ENCODE measurements at regions not wholly inside any gene's neighbourhood (a gene's known extent, or its start where the extent isn't known, plus 50 kb on each side); places are given as distances from the start of the nearest gene placed in this dataset.
A peak's percentile ranks its signal among the peaks of the same experiment; 100 is the strongest.

GRCh38 chr12:63362791-63363190 is 211.8 kb upstream of the AVPR1A start:
- FAIRE-seq (no peak), DNase-seq (no peak)
- TF ChIP-seq CTCF (IDR thresholded peaks at IDR 0.05; ENCODE audit: borderline replicate concordance, extremely low read depth, insufficient read depth): no peak
- Histone ChIP-seq H3K36me3 (ENCODE audit: control insufficient read depth in 2 of 3, insufficient read depth in 3 of 3, low read length in 3 of 3) (no peaks in the 10 kb centered on the region), H3K9ac (ENCODE audit: low read length in 3 of 3) (no peak overlapping the region), H3K4me1 (ENCODE audit: control insufficient read depth in 2 of 3, insufficient read depth in 2 of 3, low read depth in 1 of 3, low read length in 3 of 3) (peaks cover 0 to 2% (median 0%) of the 10 kb centered on the region in 3 donors), H3K27me3 (ENCODE audit: control insufficient read depth, insufficient read depth, low read length) (no peaks in the 10 kb centered on the region), H3K4me3 (ENCODE audit: low read length in 3 of 3) (no peak overlapping the region), H3K9me3 (ENCODE audit: control insufficient read depth in 2 of 3, insufficient read depth in 1 of 3, low read length in 3 of 3) (peaks cover 0 to 6% (median 0%) of the 10 kb centered on the region in 3 donors), H3K27ac (ENCODE audit: low read depth in 2 of 2, low read length in 2 of 2) (no peak overlapping the region)
- intact Hi-C loops (cut with DNase I): no loop called here

DNA sequence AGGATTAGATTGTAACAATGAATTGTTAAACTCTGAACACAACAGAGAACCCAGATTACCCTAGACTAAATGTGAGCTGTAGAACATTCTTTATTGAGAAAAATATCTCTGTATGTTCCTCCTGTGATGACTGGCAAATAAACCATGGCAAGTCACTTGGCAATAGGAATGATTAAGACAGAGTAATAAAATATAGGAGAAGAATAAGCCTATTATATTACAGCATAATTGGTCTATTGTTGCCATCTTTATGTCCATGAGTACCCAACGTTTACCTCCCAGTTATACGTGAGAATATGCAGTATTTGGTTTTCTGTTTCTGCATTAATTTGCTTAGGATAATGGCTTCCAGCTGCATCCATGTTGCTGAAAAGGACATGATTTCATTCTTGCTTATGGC is 211.2 kb upstream of the AVPR1A start:
- Histone ChIP-seq H3K36me3 (ENCODE audit: control insufficient read depth in 2 of 3, insufficient read depth in 3 of 3, low read length in 3 of 3) (no peaks in the 10 kb centered on the region), H3K4me1 (ENCODE audit: control insufficient read depth in 2 of 3, insufficient read depth in 2 of 3, low read depth in 1 of 3, low read length in 3 of 3) (peaks cover 0 to 2% (median 0%) of the 10 kb centered on the region in 3 donors), H3K9me3 (ENCODE audit: control insufficient read depth in 2 of 3, insufficient read depth in 1 of 3, low read length in 3 of 3) (peaks cover 0 to under 1% (median 0%) of the 10 kb centered on the region in 3 donors), H3K9ac (ENCODE audit: low read length in 3 of 3) (no peak overlapping the region), H3K27me3 (ENCODE audit: control insufficient read depth, insufficient read depth, low read length) (no peaks in the 10 kb centered on the region), H3K4me3 (ENCODE audit: low read length in 3 of 3) (no peak overlapping the region), H3K27ac (ENCODE audit: low read depth in 2 of 2, low read length in 2 of 2) (no peak overlapping the region)
- intact Hi-C loops (cut with DNase I): no loop called here
- TF ChIP-seq CTCF (IDR thresholded peaks at IDR 0.05; ENCODE audit: borderline replicate concordance, extremely low read depth, insufficient read depth): no peak
- DNase-seq (no peak), FAIRE-seq (no peak)

DNA sequence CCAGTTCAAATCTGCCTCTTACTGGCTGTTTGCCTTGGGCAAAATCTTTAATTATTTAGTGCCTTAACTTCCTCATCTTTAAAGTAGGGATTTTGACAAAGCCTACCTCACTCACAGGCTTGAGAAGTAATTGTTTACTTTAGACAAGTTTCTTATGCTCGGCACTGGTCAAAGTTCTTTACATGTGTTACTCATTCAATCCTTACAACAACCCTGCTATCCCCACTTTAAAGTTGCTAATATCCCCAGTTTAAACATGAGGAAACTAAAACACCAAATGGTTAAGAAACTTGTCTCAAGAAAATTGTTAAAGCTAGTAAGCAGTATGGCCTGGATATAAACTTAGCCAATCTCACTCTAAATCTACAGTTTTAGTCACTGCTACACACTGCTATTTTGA is 204.0 kb upstream of the AVPR1A start:
- FAIRE-seq (no peak), DNase-seq (peak in 1 of 5 donors; percentile 13)
- Histone ChIP-seq H3K4me1 (ENCODE audit: control insufficient read depth in 2 of 3, insufficient read depth in 2 of 3, low read depth in 1 of 3, low read length in 3 of 3) (peaks cover 0 to under 1% (median 0%) of the 10 kb centered on the region in 3 donors), H3K27ac (ENCODE audit: low read depth in 2 of 2, low read length in 2 of 2) (no peak overlapping the region), H3K4me3 (ENCODE audit: low read length in 3 of 3) (no peak overlapping the region), H3K9me3 (ENCODE audit: control insufficient read depth in 2 of 3, insufficient read depth in 1 of 3, low read length in 3 of 3) (no peaks in the 10 kb centered on the region), H3K27me3 (ENCODE audit: control insufficient read depth, insufficient read depth, low read length) (no peaks in the 10 kb centered on the region), H3K36me3 (ENCODE audit: control insufficient read depth in 2 of 3, insufficient read depth in 3 of 3, low read length in 3 of 3) (no peaks in the 10 kb centered on the region), H3K9ac (ENCODE audit: low read length in 3 of 3) (no peak overlapping the region)
- no peak for TF ChIP-seq CTCF (IDR thresholded peaks at IDR 0.05; ENCODE audit: borderline replicate concordance, extremely low read depth, insufficient read depth)
- intact Hi-C loops (cut with DNase I): no loop called here

DNA sequence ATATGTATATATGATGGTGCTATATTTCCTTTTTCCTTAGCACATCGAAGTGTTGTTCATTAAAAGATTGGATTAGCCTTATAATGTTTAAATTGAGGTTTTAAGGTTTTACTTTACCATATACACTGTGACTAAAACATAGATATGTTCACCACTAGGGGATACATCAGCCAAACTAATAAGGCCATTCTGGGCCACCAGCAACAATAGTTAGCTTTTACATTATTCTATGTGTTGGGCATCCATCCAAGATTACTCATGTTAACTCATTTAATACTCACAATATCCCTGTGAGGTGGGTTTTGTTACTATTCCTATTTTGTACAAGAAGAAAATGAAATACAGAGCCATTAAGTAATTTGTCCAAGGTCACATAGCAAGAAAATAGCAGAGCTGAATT is 202.6 kb upstream of the AVPR1A start:
- no peak for FAIRE-seq

More for the DNA sequence above, 202.6 kb upstream of the AVPR1A start:
- TF ChIP-seq CTCF (IDR thresholded peaks at IDR 0.05; ENCODE audit: borderline replicate concordance, extremely low read depth, insufficient read depth): no peak
- peak in 1 of 5 donors; percentile 9 for DNase-seq
- intact Hi-C loops (cut with DNase I): no loop called here
- H3K9ac ChIP-seq (ENCODE audit: low read length in 3 of 3): no peak overlapping the region
- H3K9me3 ChIP-seq (ENCODE audit: control insufficient read depth in 2 of 3, insufficient read depth in 1 of 3, low read length in 3 of 3): no peaks in the 10 kb centered on the region
- no peak overlapping the region for H3K4me3 ChIP-seq (ENCODE audit: low read length in 3 of 3)
- no peaks in the 10 kb centered on the region for H3K4me1 ChIP-seq (ENCODE audit: control insufficient read depth in 2 of 3, insufficient read depth in 2 of 3, low read depth in 1 of 3, low read length in 3 of 3)
- no peaks in the 10 kb centered on the region for H3K36me3 ChIP-seq (ENCODE audit: control insufficient read depth in 2 of 3, insufficient read depth in 3 of 3, low read length in 3 of 3)
- no peak overlapping the region for H3K27ac ChIP-seq (ENCODE audit: low read depth in 2 of 2, low read length in 2 of 2)
- H3K27me3 ChIP-seq (ENCODE audit: control insufficient read depth, insufficient read depth, low read length): no peaks in the 10 kb centered on the region

All from kidney (tissue), 13 donors.